Retinal pigment epithelial cell (primary cell): ENCODE measurements at regions not wholly inside any gene's neighbourhood (a gene's known extent, or its start where the extent isn't known, plus 50 kb on each side); places are given as distances from the start of the nearest gene placed in this dataset.

Source experiments
- DNase-seq: peaks from one replicate; pipeline ENCODE4 v3.0.0-alpha.2; 2010; ENCODE audit warnings: low read depth
- H3K4me3 ChIP-seq: 2 replicates; pipeline ENCODE4 v1.5.1; 2011; ENCODE audit warnings: mild to moderate bottlenecking, low read length, control low read depth, moderate library complexity
- TF ChIP-seq, protein P1 (sequence below): conservative IDR thresholded peaks from 2 replicates; pipeline ENCODE4 v1.5.1; 2011; ENCODE audit warnings: low read depth, low read length, control low read depth, inconsistent platforms

DNA sequence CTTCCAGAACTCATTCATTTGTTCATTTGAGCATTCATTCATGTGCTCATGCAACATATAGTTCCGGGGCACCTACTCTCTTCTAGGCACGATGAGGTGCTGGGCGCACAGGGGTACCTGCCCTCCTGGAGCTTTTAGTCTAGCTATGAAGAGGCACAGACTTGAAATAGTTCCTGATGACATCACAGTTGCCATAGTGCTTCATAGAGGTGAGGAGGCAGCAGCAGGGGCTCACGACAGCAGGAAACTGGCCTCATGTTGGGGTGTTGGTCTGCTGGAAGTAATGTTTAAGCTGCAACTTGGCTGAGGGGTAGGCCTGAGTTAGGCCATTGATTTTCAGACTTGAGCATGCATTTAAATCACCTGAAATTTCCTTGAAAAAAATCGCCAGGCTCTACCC, 195.5 kb downstream of the PHETA1 start:
- no peak overlapping the region for H3K4me3 ChIP-seq
- no peak for DNase-seq
- TF ChIP-seq, protein P1, sequence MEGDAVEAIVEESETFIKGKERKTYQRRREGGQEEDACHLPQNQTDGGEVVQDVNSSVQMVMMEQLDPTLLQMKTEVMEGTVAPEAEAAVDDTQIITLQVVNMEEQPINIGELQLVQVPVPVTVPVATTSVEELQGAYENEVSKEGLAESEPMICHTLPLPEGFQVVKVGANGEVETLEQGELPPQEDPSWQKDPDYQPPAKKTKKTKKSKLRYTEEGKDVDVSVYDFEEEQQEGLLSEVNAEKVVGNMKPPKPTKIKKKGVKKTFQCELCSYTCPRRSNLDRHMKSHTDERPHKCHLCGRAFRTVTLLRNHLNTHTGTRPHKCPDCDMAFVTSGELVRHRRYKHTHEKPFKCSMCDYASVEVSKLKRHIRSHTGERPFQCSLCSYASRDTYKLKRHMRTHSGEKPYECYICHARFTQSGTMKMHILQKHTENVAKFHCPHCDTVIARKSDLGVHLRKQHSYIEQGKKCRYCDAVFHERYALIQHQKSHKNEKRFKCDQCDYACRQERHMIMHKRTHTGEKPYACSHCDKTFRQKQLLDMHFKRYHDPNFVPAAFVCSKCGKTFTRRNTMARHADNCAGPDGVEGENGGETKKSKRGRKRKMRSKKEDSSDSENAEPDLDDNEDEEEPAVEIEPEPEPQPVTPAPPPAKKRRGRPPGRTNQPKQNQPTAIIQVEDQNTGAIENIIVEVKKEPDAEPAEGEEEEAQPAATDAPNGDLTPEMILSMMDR: no peak

DNA sequence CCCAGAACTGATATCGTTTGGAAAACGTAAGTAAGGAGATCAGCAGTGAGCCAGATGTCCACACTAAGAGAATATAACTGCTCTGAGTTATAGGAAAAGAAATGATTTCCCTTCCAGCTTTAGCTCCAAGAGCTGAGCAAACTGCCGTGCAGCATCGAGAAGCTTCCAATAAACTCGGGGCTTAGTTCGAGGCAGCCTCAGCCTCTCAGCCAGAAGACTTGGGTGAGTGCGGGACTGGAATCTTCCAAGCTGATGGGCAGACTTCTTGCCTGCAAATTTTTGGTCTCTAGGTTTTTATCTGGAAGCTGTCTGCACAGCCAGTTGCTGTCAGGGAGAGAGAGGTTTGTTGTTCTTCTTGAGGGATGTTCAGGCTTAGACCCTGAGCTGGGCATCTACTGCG, 196.1 kb downstream of the PHETA1 start:
- H3K4me3 ChIP-seq: no peak overlapping the region
- TF ChIP-seq, protein P1: no peak
- DNase-seq: no peak

DNA sequence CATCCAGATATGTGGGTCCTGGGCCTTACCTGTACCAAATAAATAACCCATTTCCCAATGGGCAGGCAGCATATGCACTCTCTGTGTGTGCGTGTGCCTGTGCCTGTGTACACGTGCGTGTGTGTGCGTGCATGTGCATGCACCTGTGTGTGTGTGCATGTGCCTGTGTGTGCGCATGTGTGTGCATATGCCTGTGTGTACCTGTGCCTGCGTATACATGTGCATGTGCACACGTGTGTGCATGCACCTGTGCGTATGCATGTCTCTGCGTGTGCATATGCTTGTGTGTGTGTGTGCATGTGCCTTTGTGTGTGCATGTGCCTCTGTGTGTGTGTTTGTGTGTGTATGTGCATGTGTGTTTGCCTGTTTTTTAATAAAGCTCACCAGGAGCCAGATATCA, 197.1 kb downstream of the PHETA1 start:
- no peak for DNase-seq
- H3K4me3 ChIP-seq: no peak overlapping the region
- TF ChIP-seq, protein P1: no peak

DNA sequence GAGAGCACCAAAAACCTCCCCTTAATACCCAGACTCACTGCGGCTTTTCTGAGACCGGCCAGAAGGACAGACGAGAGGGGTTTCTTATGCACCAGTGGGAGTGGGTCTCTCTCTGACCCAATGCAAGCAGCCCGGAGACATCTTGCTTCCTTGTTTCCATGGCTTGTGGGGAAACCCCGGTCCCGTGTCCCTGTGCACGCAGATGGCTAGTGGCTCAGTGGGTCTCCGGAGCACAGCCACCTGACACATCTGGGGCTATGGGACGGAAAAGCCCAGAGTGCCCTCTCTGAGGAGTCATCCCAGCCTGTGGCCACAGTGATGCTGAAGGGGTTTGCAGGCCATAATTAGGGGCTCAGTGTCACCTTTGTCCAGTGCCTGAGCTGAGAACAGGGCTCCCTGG, 197.6 kb downstream of the PHETA1 start:
- DNase-seq: no peak
- H3K4me3 ChIP-seq: no peak overlapping the region
- TF ChIP-seq, protein P1: no peak

DNA sequence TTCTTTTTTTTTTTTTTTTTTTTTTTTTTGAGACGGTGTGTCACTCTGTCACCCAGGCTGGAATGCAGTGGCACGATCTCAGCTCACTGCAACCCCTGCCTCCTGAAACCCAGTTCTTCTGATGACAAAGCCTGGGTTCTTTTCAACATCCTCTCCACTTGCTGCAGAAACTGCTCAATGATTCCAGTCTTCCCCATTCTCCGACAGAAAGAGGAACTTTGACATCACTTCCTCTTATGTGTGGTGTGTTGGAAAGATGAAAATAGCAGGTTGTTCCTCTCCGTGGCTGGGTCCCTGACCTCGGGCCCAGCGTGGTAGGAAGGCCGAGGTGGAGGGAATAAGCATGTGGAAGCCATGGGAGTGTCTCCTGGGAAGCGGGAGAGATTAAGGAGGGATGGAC, 198.4 kb downstream of the PHETA1 start:
- no peak overlapping the region for H3K4me3 ChIP-seq
- DNase-seq: no peak
- TF ChIP-seq, protein P1: no peak

DNA sequence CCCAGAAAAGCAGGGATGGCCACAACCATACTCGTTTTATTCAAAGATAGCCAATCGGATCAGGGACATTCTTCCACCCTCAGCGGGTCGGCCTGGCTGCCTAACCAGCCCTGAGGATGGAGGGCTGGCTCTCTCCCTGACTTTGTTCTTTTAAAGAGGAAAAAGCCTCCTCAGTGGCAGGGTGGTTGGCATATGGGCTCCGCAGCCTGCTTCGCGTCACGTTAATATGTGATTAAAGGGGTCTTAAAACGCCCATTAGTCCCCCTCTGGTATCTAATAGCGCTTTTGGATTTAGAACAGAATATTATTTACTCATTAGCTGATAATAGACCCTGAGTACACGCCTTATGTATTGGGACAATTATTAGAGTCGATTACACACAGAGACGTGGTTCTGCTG, 199.4 kb downstream of the PHETA1 start:
- H3K4me3 ChIP-seq: no peak overlapping the region
- TF ChIP-seq, protein P1: no peak
- DNase-seq: no peak

DNA sequence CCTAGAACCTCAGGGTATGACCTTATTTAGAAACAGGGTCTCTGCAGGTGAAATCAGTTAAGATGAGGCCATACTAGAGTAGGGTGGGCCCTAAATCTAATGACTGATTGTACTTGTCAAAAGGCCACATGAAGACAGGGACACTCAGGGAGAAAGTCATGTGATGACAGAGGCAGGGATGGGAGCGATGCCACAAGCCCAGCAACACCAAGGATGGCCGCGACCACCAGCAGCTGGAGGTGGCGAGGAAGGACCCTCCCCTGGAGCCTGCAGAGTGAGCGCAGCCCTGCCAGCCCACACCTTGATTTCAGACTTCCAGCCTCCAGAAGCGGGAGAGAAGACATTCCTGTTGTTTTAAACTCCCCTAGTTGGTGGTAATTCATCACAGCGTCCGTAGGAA, 199.9 kb downstream of the PHETA1 start:
- no peak overlapping the region for H3K4me3 ChIP-seq
- TF ChIP-seq, protein P1: no peak
- DNase-seq: no peak
